ENCODE measurements at regions not wholly inside any gene's neighbourhood (a gene's known extent, or its start where the extent isn't known, plus 50 kb on each side); places are given as distances from the start of the nearest gene placed in this dataset.
"Not testable (repeated sequence)": the region's sequence is repeated elsewhere in the genome, so short reads cannot be mapped to it uniquely, and the experiment has no call there.

- no peaks in the 10 kb centered on the region for H3K79me2 ChIP-seq (ENCODE audit: insufficient read depth, low read length)
- FAIRE-seq (no peak), DNase-seq (ENCODE audit: low read depth) (no peak)
- no peaks in the 10 kb centered on the region for H3K27me3 Mint-ChIP-seq (ENCODE audit: low read depth, unreplicated experiment)
- H3K36me3 ChIP-seq (ENCODE audit: insufficient read depth, low read length): no peaks in the 10 kb centered on the region
- H3K27ac ChIP-seq (ENCODE audit: low read depth, low read length): no peak overlapping the region
- no peak overlapping the region for H3K9ac ChIP-seq (ENCODE audit: low read length)
- no peaks in the 10 kb centered on the region for H3K27me3 ChIP-seq (ENCODE audit: insufficient read depth, low read length)
- H3K4me3 Mint-ChIP-seq (ENCODE audit: unreplicated experiment): no peak overlapping the region
- no peaks in the 10 kb centered on the region for H4K20me1 ChIP-seq (ENCODE audit: insufficient read depth, low read length)
- H3K27ac Mint-ChIP-seq (ENCODE audit: unreplicated experiment): no peak overlapping the region
- no peak overlapping the region for H2AFZ ChIP-seq (ENCODE audit: low read depth, low read length)
- peaks cover 19% of the 10 kb centered on the region for H3K4me1 ChIP-seq (ENCODE audit: insufficient read depth, low read length)
- TF ChIP-seq EZH2 (IDR thresholded peaks at IDR 0.05; ENCODE audit: insufficient read depth, low read length) (no peak), CTCF (IDR thresholded peaks at IDR 0.05; ENCODE audit: insufficient read depth, low read depth, low read length) (no peak)
- no peaks in the 10 kb centered on the region for H3K9me3 ChIP-seq (ENCODE audit: insufficient read depth, low read depth, low read length)
- H3K36me3 Mint-ChIP-seq (ENCODE audit: low read depth, unreplicated experiment): no peaks in the 10 kb centered on the region
- H3K9me3 Mint-ChIP-seq (ENCODE audit: unreplicated experiment): no peaks in the 10 kb centered on the region
- H3K4me3 ChIP-seq (ENCODE audit: insufficient read depth, low read depth, low read length): no peak overlapping the region
- no peak overlapping the region for H3K4me2 ChIP-seq (ENCODE audit: low read length)
- peaks cover 13% of the 10 kb centered on the region for H3K4me1 Mint-ChIP-seq (ENCODE audit: low read depth, unreplicated experiment)
Measured at GRCh38 chr9:3736161-3736560, 210.4 kb upstream of the RFX3 start.

- Histone ChIP-seq H3K4me1 (ENCODE audit: insufficient read depth, low read length) (peaks cover 11% of the 10 kb centered on the region), H3K9ac (ENCODE audit: low read length) (no peak overlapping the region), H2AFZ (ENCODE audit: low read depth, low read length) (no peak overlapping the region), H3K4me2 (ENCODE audit: low read length) (no peak overlapping the region), H4K20me1 (ENCODE audit: insufficient read depth, low read length) (no peaks in the 10 kb centered on the region), H3K9me3 (ENCODE audit: insufficient read depth, low read depth, low read length) (no peaks in the 10 kb centered on the region), H3K36me3 (ENCODE audit: insufficient read depth, low read length) (no peaks in the 10 kb centered on the region), H3K27me3 (ENCODE audit: insufficient read depth, low read length) (no peaks in the 10 kb centered on the region), H3K27ac (ENCODE audit: low read depth, low read length) (no peak overlapping the region), H3K4me3 (ENCODE audit: insufficient read depth, low read depth, low read length) (no peak overlapping the region), H3K79me2 (ENCODE audit: insufficient read depth, low read length) (no peaks in the 10 kb centered on the region)
- H3K36me3 Mint-ChIP-seq (ENCODE audit: low read depth, unreplicated experiment): no peaks in the 10 kb centered on the region
- no peak overlapping the region for H3K4me3 Mint-ChIP-seq (ENCODE audit: unreplicated experiment)
- no peak for DNase-seq (ENCODE audit: low read depth)
- H3K4me1 Mint-ChIP-seq (ENCODE audit: low read depth, unreplicated experiment): peaks cover 11% of the 10 kb centered on the region
- no peak for FAIRE-seq
- TF ChIP-seq EZH2 (IDR thresholded peaks at IDR 0.05; ENCODE audit: insufficient read depth, low read length) (no peak), CTCF (IDR thresholded peaks at IDR 0.05; ENCODE audit: insufficient read depth, low read depth, low read length) (no peak)
- no peaks in the 10 kb centered on the region for H3K27me3 Mint-ChIP-seq (ENCODE audit: low read depth, unreplicated experiment)
- H3K27ac Mint-ChIP-seq (ENCODE audit: unreplicated experiment): no peak overlapping the region
- H3K9me3 Mint-ChIP-seq (ENCODE audit: unreplicated experiment): no peaks in the 10 kb centered on the region
Measured at GRCh38 chr9:3735251-3735650, 209.4 kb upstream of the RFX3 start.

GRCh38 chr9:3733527-3734262 is 207.9 kb upstream of the RFX3 start:
- not testable (repeated sequence) for H4K20me1 ChIP-seq (ENCODE audit: insufficient read depth, low read length); DNase-seq (ENCODE audit: low read depth); H3K36me3 Mint-ChIP-seq (ENCODE audit: low read depth, unreplicated experiment); H3K9ac ChIP-seq (ENCODE audit: low read length); H2AFZ ChIP-seq (ENCODE audit: low read depth, low read length); FAIRE-seq; H3K27ac ChIP-seq (ENCODE audit: low read depth, low read length); H3K27me3 ChIP-seq (ENCODE audit: insufficient read depth, low read length); H3K79me2 ChIP-seq (ENCODE audit: insufficient read depth, low read length); H3K9me3 ChIP-seq (ENCODE audit: insufficient read depth, low read depth, low read length); H3K27ac Mint-ChIP-seq (ENCODE audit: unreplicated experiment); H3K36me3 ChIP-seq (ENCODE audit: insufficient read depth, low read length); H3K4me2 ChIP-seq (ENCODE audit: low read length); H3K27me3 Mint-ChIP-seq (ENCODE audit: low read depth, unreplicated experiment); H3K4me3 Mint-ChIP-seq (ENCODE audit: unreplicated experiment); H3K4me3 ChIP-seq (ENCODE audit: insufficient read depth, low read depth, low read length); H3K9me3 Mint-ChIP-seq (ENCODE audit: unreplicated experiment)
- H3K4me1 Mint-ChIP-seq (ENCODE audit: low read depth, unreplicated experiment): peaks cover 11% of the 10 kb centered on the region
- peaks cover 11% of the 10 kb centered on the region for H3K4me1 ChIP-seq (ENCODE audit: insufficient read depth, low read length)

Data from astrocyte (in vitro differentiated cells and primary cell).